GM18520 (cell line): ENCODE measurements at regions not wholly inside any gene's neighbourhood (a gene's known extent, or its start where the extent isn't known, plus 50 kb on each side); places are given as distances from the start of the nearest gene placed in this dataset.

Experiments used
- ATAC-seq: cut with Tn5 transposase; IDR thresholded peaks from one replicate; pipeline ENCODE4 v1.9.1; 2021; ENCODE audit not compliant: unreplicated experiment

DNA sequence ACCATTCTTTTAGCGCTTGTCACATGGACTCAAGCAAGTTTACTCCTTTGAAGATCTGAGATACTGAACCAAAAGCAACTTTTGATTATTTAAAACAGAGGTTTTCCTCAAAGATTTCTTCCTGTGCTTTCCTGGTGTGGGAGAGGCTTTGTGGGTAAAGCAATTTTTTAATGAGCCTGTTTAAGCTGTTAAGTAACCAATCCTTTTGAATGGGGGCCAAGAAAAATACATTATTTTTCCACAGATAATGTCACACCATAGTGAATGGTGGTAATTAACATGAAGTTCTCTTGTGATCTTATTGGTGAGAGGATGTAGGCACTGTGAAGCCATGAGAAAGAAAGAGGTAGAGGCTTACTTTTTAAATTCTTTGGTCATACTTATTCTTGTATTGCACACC lies 55.8 kb upstream of the OBI1 start:
- ATAC-seq: no peak

GRCh38 chr13:78712831-78713230 lies 53.9 kb upstream of the OBI1 start:
- ATAC-seq: no peak

DNA sequence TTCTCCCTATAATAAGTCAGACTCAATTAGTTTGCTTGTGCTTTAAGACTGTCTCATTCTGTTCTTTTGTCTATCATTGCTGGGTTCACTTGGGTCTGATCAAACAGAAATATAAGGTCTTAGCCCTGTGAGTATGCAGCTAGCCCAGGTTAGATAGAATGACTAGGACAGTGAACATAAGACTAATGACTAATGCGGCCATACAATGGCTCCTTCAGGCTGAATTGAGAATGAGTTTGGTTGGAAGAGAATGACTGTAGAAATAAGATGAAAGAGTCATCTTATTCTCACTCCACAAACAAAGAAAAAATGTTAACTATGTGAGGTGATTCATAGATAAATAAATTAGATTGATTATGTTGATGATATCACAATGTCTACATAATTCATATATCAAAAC lies 50.1 kb upstream of the OBI1 start:
- ATAC-seq: no peak
